Stomach (tissue), 8 donors: ENCODE measurements at regions not wholly inside any gene's neighbourhood (a gene's known extent, or its start where the extent isn't known, plus 50 kb on each side); places are given as distances from the start of the nearest gene placed in this dataset.
"Not testable (repeated sequence)": the region's sequence is repeated elsewhere in the genome, so short reads cannot be mapped to it uniquely, and the experiment has no call there.

Experiments used
- DNase-seq, 2 donors: peaks; one replicate each; pipeline versions ENCODE4 v3.0.0 to v3.0.0-alpha.2; 2013 to 2019
- H3K27ac ChIP-seq, 5 donors: fragments of 200-600 bp in 4 of 5; sonication (generic) in 4 of 5; one replicate each; pipeline ENCODE4 v1.5.1; 2013 to 2019; ENCODE audit warnings: mild to moderate bottlenecking in 1 of 5, moderate library complexity in 1 of 5
- H3K27me3 ChIP-seq, 3 donors: fragments of 200-600 bp; sonication (generic); one replicate each; pipeline ENCODE4 v1.5.1; 2017 to 2019; ENCODE audit warnings: mixed run types in 1 of 3
- H3K36me3 ChIP-seq, 4 donors: fragments of 200-600 bp; sonication (generic); 1 replicate in 3 of 4; 2 replicates in 1 of 4; pipeline ENCODE4 v1.5.1; 2016 to 2019
- H3K4me1 ChIP-seq, 4 donors: fragments of 200-600 bp; sonication (generic); one replicate each; pipeline ENCODE4 v1.5.1; 2016 to 2019
- H3K4me3 ChIP-seq, 4 donors: fragments of 200-600 bp; sonication (generic) in 3 of 4; one replicate each; pipeline ENCODE4 v1.5.1; 2016 to 2019; ENCODE audit warnings: mild to moderate bottlenecking in 1 of 4
- H3K9me3 ChIP-seq, 4 donors: fragments of 200-600 bp; sonication (generic); one replicate each; pipeline ENCODE4 v1.5.1; 2016 to 2019
- CTCF ChIP-seq, 7 experiments: fragments of 450-650 bp in 4 of 7; fragments of 200-600 bp in 3 of 7; sonication (generic) in 3 of 7; IDR thresholded peaks; one replicate each; pipeline ENCODE4 v1.5.1; 2016 to 2019; ENCODE audit warnings: antibody characterized with exemption in 7 of 7, control low read depth in 2 of 7, mild to moderate bottlenecking in 1 of 7
- EP300 ChIP-seq: sonication (generic); formaldehyde crosslinking; IDR thresholded peaks from one replicate; pipeline ENCODE4 v1.6.1; 2017; ENCODE audit warnings: antibody characterized with exemption
- POLR2A ChIP-seq, 4 donors: fragments of 450-650 bp; IDR thresholded peaks; one replicate each; pipeline ENCODE4 v1.6.1; 2016; ENCODE audit warnings: antibody characterized with exemption in 4 of 4, control low read depth in 2 of 4, mild to moderate bottlenecking in 1 of 4, moderate library complexity in 1 of 4
- POLR2AphosphoS5 ChIP-seq, 3 donors: sonication (generic); formaldehyde crosslinking; IDR thresholded peaks; one replicate each; pipeline ENCODE4 v1.6.1; 2016; ENCODE audit warnings: antibody characterized with exemption in 3 of 3
- WGBS, 5 donors: extraction: QIAGEN DNeasy Blood & Tissue Kit in 3 of 5; methylation state at CpG; one replicate each; pipeline versions ENCODE4 v1.1.5 to v1.1.7; 2013 to 2018; 5-methylcytosine and 5-hydroxymethylcytosine counted together
- intact Hi-C: fragments of 100-400 bp; cut with DNase I; formaldehyde crosslinking; loops from one replicate; pipeline ENCODE4 v1.15.1; 2023; ENCODE audit warnings: low total_unique reads
- donor health status: healthy with polysubstance abuse.
- donor health status: Bipolar disorder and iron deficiency.
- donor health status: healthy.

- no peak for DNase-seq
- H3K36me3 ChIP-seq = no peaks in the 10 kb centered on the region
- H3K4me1 ChIP-seq = no peaks in the 10 kb centered on the region
- H3K27me3 ChIP-seq = no peaks in the 10 kb centered on the region
- no peak overlapping the region for H3K4me3 ChIP-seq
- intact Hi-C loops = no loop called here
- WGBS, 5 donors = 23 to 38% (median 31%) methylated on average over 3 of the region's 3 CpGs
- H3K27ac ChIP-seq = no peak overlapping the region
- peaks cover 0 to 6% (median 1%) of the 10 kb centered on the region in 4 donors for H3K9me3 ChIP-seq
- TF ChIP-seq CTCF (IDR thresholded peaks at IDR 0.05) (no peak), POLR2A (IDR thresholded peaks at IDR 0.05) (no peak), EP300 (no peak)
Measured at GRCh38 chr5:110297152-110297670, 429.3 kb downstream of the TMEM232 start.

GRCh38 chr5:110304176-110304575 is 422.3 kb downstream of the TMEM232 start:
- no peaks in the 10 kb centered on the region for H3K4me1 ChIP-seq
- H3K27ac ChIP-seq = no peak overlapping the region
- TF ChIP-seq POLR2AphosphoS5 (IDR thresholded peaks at IDR 0.05) (no peak), EP300 (no peak)
- H3K9me3 ChIP-seq = peaks cover 0 to 6% (median 6%) of the 10 kb centered on the region in 4 donors
- 56 to 66% (median 58%) methylated on average over 1 of the region's 1 CpG for WGBS, 5 donors
- no peaks in the 10 kb centered on the region for H3K36me3 ChIP-seq
- no peak overlapping the region for H3K4me3 ChIP-seq
- no peaks in the 10 kb centered on the region for H3K27me3 ChIP-seq
- intact Hi-C loops = no loop called here
- DNase-seq = peak in 1 of 2 donors; percentile 48

- no peak for TF ChIP-seq POLR2A (IDR thresholded peaks at IDR 0.05)
- no peak for TF ChIP-seq EP300
- TF ChIP-seq CTCF (IDR thresholded peaks at IDR 0.05) = no peak
- TF ChIP-seq POLR2AphosphoS5 (IDR thresholded peaks at IDR 0.05) = no peak
- Histone ChIP-seq H3K27ac (no peak overlapping the region), H3K9me3 (peaks cover 0 to 14% (median 6%) of the 10 kb centered on the region in 4 donors), H3K36me3 (no peaks in the 10 kb centered on the region), H3K27me3 (no peaks in the 10 kb centered on the region), H3K4me3 (no peak overlapping the region), H3K4me1 (no peaks in the 10 kb centered on the region)
- intact Hi-C loops = no loop called here
- 94 to 96% (median 95%) methylated on average over 2 of the region's 2 CpGs; no CpG with 5 or more reads in 1 of the 5 donors for WGBS, 5 donors
- no peak for DNase-seq
Measured at GRCh38 chr5:110306650-110307049, 419.8 kb downstream of the TMEM232 start.

GRCh38 chr5:110309222-110309621 is 417.2 kb downstream of the TMEM232 start:
- no peaks in the 10 kb centered on the region for H3K27me3 ChIP-seq
- no peak overlapping the region for H3K27ac ChIP-seq
- H3K4me1 ChIP-seq = no peaks in the 10 kb centered on the region
- DNase-seq = no peak
- TF ChIP-seq POLR2AphosphoS5 (IDR thresholded peaks at IDR 0.05) = no peak
- TF ChIP-seq EP300 = no peak
- TF ChIP-seq POLR2A (IDR thresholded peaks at IDR 0.05) = no peak
- H3K9me3 ChIP-seq = peaks cover 0 to 14% (median 2%) of the 10 kb centered on the region in 4 donors
- no peak overlapping the region for H3K4me3 ChIP-seq
- WGBS, 5 donors = 85 to 100% (median 93%) methylated on average over 1 of the region's 1 CpG
- intact Hi-C loops = no loop called here
- H3K36me3 ChIP-seq = no peaks in the 10 kb centered on the region

GRCh38 chr5:110316566-110316965 is 409.9 kb downstream of the TMEM232 start:
- H3K4me1 ChIP-seq, intact Hi-C loops, H3K27me3 ChIP-seq, H3K4me3 ChIP-seq, H3K27ac ChIP-seq, H3K9me3 ChIP-seq, H3K36me3 ChIP-seq, DNase-seq: not testable (repeated sequence)
- 44 to 62% (median 55%) methylated on average over 3 of the region's 3 CpGs for WGBS, 5 donors

- 62 to 77% (median 75%) methylated on average over 1 of the region's 1 CpG for WGBS, 5 donors
- H3K27ac ChIP-seq = no peak overlapping the region
- no peak for DNase-seq
- TF ChIP-seq POLR2AphosphoS5 (IDR thresholded peaks at IDR 0.05) (no peak), EP300 (no peak), CTCF (IDR thresholded peaks at IDR 0.05) (no peak), POLR2A (IDR thresholded peaks at IDR 0.05) (no peak)
- no peaks in the 10 kb centered on the region for H3K36me3 ChIP-seq
- no peaks in the 10 kb centered on the region for H3K27me3 ChIP-seq
- intact Hi-C loops = no loop called here
- H3K4me3 ChIP-seq = no peak overlapping the region
- H3K9me3 ChIP-seq = no peaks in the 10 kb centered on the region
- no peaks in the 10 kb centered on the region for H3K4me1 ChIP-seq
Measured at GRCh38 chr5:110321117-110321516, 405.4 kb downstream of the TMEM232 start.
